ENCODE measurements at regions not wholly inside any gene's neighbourhood (a gene's known extent, or its start where the extent isn't known, plus 50 kb on each side); places are given as distances from the start of the nearest gene placed in this dataset.

DNA sequence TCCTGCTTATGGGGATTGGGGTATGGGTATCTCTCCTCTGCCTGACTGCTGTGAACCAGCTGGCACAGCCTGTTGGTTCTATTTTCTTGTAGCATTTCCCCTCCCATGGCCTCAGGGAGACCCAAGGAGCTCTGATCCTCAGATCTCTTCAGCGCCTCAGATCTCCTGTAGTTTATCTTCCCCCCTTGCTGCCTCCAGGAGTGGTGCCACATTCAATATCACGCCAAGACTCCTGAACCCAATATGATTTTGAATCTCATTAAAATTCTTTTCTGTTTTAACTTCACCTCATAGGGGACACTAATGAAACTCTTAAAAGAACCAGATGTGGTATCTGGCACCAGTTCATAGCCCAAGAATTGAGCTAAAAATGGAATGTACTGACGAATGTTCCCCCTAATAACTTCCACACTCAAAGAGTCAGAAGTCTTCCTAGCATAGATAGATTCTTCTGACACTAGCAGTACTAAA, 59.6 kb upstream of the LIFR start:
- TF ChIP-seq, protein P1, sequence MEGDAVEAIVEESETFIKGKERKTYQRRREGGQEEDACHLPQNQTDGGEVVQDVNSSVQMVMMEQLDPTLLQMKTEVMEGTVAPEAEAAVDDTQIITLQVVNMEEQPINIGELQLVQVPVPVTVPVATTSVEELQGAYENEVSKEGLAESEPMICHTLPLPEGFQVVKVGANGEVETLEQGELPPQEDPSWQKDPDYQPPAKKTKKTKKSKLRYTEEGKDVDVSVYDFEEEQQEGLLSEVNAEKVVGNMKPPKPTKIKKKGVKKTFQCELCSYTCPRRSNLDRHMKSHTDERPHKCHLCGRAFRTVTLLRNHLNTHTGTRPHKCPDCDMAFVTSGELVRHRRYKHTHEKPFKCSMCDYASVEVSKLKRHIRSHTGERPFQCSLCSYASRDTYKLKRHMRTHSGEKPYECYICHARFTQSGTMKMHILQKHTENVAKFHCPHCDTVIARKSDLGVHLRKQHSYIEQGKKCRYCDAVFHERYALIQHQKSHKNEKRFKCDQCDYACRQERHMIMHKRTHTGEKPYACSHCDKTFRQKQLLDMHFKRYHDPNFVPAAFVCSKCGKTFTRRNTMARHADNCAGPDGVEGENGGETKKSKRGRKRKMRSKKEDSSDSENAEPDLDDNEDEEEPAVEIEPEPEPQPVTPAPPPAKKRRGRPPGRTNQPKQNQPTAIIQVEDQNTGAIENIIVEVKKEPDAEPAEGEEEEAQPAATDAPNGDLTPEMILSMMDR (IDR thresholded peaks at IDR 0.05) = no peak
- TF ChIP-seq EZH2 (IDR thresholded peaks at IDR 0.05; ENCODE audit: borderline replicate concordance, insufficient read depth, low read depth, low read length, poor library complexity, severe bottlenecking) = no peak
